ENCODE measurements at regions not wholly inside any gene's neighbourhood (a gene's known extent, or its start where the extent isn't known, plus 50 kb on each side); places are given as distances from the start of the nearest gene placed in this dataset.
"Not testable (repeated sequence)": the region's sequence is repeated elsewhere in the genome, so short reads cannot be mapped to it uniquely, and the experiment has no call there.

GRCh38 chr15:98330692-98331435 lies 317.5 kb upstream of the IGF1R start:
- DNase-seq = no peak

GRCh38 chr15:98331676-98332075 lies 316.7 kb upstream of the IGF1R start:
- no peak for DNase-seq

- no peak for DNase-seq
Observed at GRCh38 chr15:98333251-98333650, 315.1 kb upstream of the IGF1R start.

GRCh38 chr15:98342911-98343310 lies 305.4 kb upstream of the IGF1R start:
- DNase-seq = no peak

- no peak for DNase-seq
Observed at GRCh38 chr15:98344591-98344990, 303.7 kb upstream of the IGF1R start.

GRCh38 chr15:98347001-98347400 lies 301.3 kb upstream of the IGF1R start:
- no peak for DNase-seq

- DNase-seq = no peak
Observed at GRCh38 chr15:98347866-98348265, 300.5 kb upstream of the IGF1R start.

- DNase-seq = no peak
Observed at GRCh38 chr15:98350276-98350675, 298.1 kb upstream of the IGF1R start.

GRCh38 chr15:98358274-98358673 lies 290.1 kb upstream of the IGF1R start:
- not testable (repeated sequence) for DNase-seq

GRCh38 chr15:98358971-98359370 lies 289.4 kb upstream of the IGF1R start:
- DNase-seq = no peak

GRCh38 chr15:98363416-98363815 lies 284.9 kb upstream of the IGF1R start:
- DNase-seq = no peak

- no peak for DNase-seq
Observed at GRCh38 chr15:98363955-98364354, 284.4 kb upstream of the IGF1R start.

- DNase-seq = no peak
Observed at GRCh38 chr15:98369081-98369716, 279.1 kb upstream of the IGF1R start.

- no peak for DNase-seq
Observed at GRCh38 chr15:98375513-98376340, 272.6 kb upstream of the IGF1R start.

GRCh38 chr15:98380721-98381120 lies 267.6 kb upstream of the IGF1R start:
- DNase-seq = no peak

- DNase-seq = no peak
Observed at GRCh38 chr15:98381446-98381845, 266.9 kb upstream of the IGF1R start.

- DNase-seq = no peak
Observed at GRCh38 chr15:98382139-98382538, 266.2 kb upstream of the IGF1R start.

GRCh38 chr15:98383571-98383970 lies 264.8 kb upstream of the IGF1R start:
- DNase-seq = no peak

- DNase-seq = no peak
Observed at GRCh38 chr15:98384328-98385029, 263.9 kb upstream of the IGF1R start.

- DNase-seq = no peak
Observed at GRCh38 chr15:98385752-98386381, 262.5 kb upstream of the IGF1R start.

- DNase-seq = no peak
Observed at GRCh38 chr15:98386561-98386960, 261.8 kb upstream of the IGF1R start.

GRCh38 chr15:98387866-98388265 lies 260.5 kb upstream of the IGF1R start:
- DNase-seq = no peak
